H1 (cell line): ENCODE measurements at regions not wholly inside any gene's neighbourhood (a gene's known extent, or its start where the extent isn't known, plus 50 kb on each side); places are given as distances from the start of the nearest gene placed in this dataset.

Experiments
- CHD7 ChIP-seq: fragments of 300-600 bp; sonication (generic); IDR thresholded peaks from 2 replicates; pipeline ENCODE4 v1.7.1; 2012; ENCODE audit warnings: low read length, moderate library complexity, mild to moderate bottlenecking, inconsistent platforms; ENCODE audit not compliant: insufficient replicate concordance
- EGR1 ChIP-seq: IDR thresholded peaks from 2 replicates; pipeline ENCODE4 v1.6.1; 2011; ENCODE audit warnings: low read depth, low read length, borderline replicate concordance
- JUND ChIP-seq: IDR thresholded peaks from 2 replicates; pipeline ENCODE4 v1.6.1; 2011; ENCODE audit warnings: mild to moderate bottlenecking, improper control_type of control experiment, low read length
- POLR2AphosphoS5 ChIP-seq: IDR thresholded peaks from 2 replicates; pipeline ENCODE4 v1.6.1; 2011; ENCODE audit warnings: low read depth, low read length

- TF ChIP-seq CHD7 (no peak), EGR1 (no peak), POLR2AphosphoS5 (no peak), JUND (no peak)
Measured at GRCh38 chr5:60136841-60137240, 243.3 kb upstream of the PDE4D start (continued).
